ENCODE measurements at regions not wholly inside any gene's neighbourhood (a gene's known extent, or its start where the extent isn't known, plus 50 kb on each side); places are given as distances from the start of the nearest gene placed in this dataset.

DNA sequence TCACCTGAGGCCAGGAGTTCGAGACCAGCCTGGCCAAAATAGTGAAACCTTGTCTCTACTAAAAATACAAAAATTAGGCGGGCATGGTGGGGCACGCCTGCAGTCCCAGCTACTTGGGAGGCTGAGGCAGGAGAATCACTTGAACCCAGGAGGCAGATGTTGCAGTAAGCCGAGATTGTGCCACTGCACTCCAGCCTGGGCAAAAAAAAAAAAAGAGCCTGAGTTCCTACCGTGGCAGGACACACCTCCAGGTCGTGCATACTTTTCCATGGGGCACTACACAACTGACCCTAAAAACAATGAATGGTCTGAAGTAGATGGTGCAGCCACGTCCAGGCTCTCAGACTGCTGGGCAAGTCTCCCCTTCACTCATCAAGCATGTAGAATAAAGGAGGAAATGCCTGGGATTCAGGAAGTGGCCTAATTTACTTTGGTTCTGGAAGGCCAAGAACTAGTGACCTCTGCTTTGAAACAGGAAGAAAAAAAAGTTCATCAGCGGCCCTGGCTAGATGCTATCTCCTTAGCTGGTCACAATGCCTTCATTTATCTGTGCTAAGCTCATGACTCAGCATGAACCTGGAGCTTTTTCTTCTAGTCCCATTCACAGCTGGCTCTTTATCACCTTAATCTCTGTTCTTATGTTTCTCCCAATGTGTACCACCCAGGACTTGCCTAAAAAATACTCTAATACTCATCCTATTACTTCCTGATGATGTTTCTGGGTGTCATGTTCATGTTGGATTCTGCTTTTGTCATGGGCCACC, 55.8 kb upstream of the OR6J1 start:
- DNase-seq (ENCODE audit: low read depth) = peak; percentile 95

GRCh38 chr14:22713631-22713950, 52.9 kb upstream of the OXA1L start:
- DNase-seq (ENCODE audit: low read depth) = no peak

DNA sequence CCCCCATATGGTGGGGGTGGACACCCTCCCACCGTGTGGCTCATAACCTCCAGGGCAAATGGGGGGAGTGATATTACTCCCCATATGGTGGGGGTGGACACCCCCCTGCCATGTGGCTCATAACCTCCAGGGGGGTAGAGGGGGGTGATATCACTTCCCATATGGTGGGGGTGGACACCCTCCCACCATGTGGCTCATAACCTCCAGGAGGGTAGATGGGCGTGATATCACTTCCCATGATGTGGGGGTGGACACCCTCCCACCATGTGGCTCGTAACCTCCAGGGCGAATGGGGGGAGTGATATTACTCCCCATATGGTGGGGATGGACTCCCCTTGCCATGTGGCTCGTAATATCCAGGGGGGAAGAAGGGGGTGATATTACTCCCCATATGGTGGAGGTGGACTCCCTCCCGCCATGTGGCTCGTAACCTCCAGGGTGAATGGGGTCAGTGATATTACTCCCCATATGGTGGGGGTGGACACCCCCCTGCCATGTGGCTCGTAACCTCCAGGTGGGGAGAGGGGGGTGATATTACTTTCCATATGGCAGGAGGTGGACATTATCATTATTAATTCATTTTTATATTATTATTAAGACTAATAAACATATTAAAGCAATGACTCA, 51.2 kb upstream of the OXA1L start:
- DNase-seq (ENCODE audit: low read depth) = no peak

GRCh38 chr14:22715890-22716289, 50.6 kb upstream of the OXA1L start:
- DNase-seq (ENCODE audit: low read depth) = no peak

All from RPMI7951 (cell line).